Small intestine (tissue), 7 donors: ENCODE measurements at regions not wholly inside any gene's neighbourhood (a gene's known extent, or its start where the extent isn't known, plus 50 kb on each side); places are given as distances from the start of the nearest gene placed in this dataset.

Experiments
- DNase-seq, 2 donors: peaks; one replicate each; pipeline versions ENCODE4 v3.0.0 to v3.0.0-alpha.2; 2013
- FAIRE-seq: peaks from 2 replicates; lab custom pipeline; 2012; peaks lifted over from hg19 to GRCh38; lab: Jason Lieb, UNC
- H3K27ac ChIP-seq, 3 donors: one replicate each; pipeline ENCODE4 v1.5.1; 2013; ENCODE audit warnings: low read length in 2 of 3, mild to moderate bottlenecking in 2 of 3, control low read depth in 1 of 3, inconsistent platforms in 1 of 3, low read depth in 1 of 3, moderate library complexity in 1 of 3
- H3K27me3 ChIP-seq, 3 donors: one replicate each; pipeline ENCODE4 v1.6.1; 2013; ENCODE audit warnings: low read length in 3 of 3, inconsistent platforms in 1 of 3; ENCODE audit not compliant: control insufficient read depth in 3 of 3, insufficient read depth in 3 of 3
- H3K36me3 ChIP-seq, 3 donors: one replicate each; pipeline ENCODE4 v1.6.1; 2013; ENCODE audit warnings: low read length in 3 of 3, inconsistent platforms in 1 of 3, low read depth in 1 of 3, mild to moderate bottlenecking in 1 of 3, moderate library complexity in 1 of 3; ENCODE audit not compliant: control insufficient read depth in 3 of 3, insufficient read depth in 2 of 3
- H3K4me1 ChIP-seq, 3 donors: one replicate each; pipeline ENCODE4 v1.6.1; 2013; ENCODE audit warnings: low read length in 2 of 3, inconsistent platforms in 1 of 3, low read depth in 1 of 3, mild to moderate bottlenecking in 1 of 3, moderate library complexity in 1 of 3; ENCODE audit not compliant: control insufficient read depth in 3 of 3, insufficient read depth in 2 of 3
- H3K4me3 ChIP-seq, 3 donors: one replicate each; pipeline ENCODE4 v1.5.1; 2013; ENCODE audit warnings: low read length in 3 of 3, control low read depth in 1 of 3, inconsistent platforms in 1 of 3, low read depth in 1 of 3, mild to moderate bottlenecking in 1 of 3, moderate library complexity in 1 of 3
- H3K9me3 ChIP-seq, 2 donors: one replicate each; pipeline ENCODE4 v1.6.1; 2013; ENCODE audit warnings: low read depth in 1 of 2, low read length in 1 of 2; ENCODE audit not compliant: control insufficient read depth in 2 of 2, insufficient read depth in 1 of 2
- WGBS, 3 donors: extraction: QIAGEN DNeasy Blood & Tissue Kit; methylation state at CpG; one replicate each; pipeline ENCODE4 v1.1.7; 2013; 5-methylcytosine and 5-hydroxymethylcytosine counted together
- donor health status: healthy with polysubstance abuse.
- donor health status: control.
- donor health status: control.
- donor health status: Bipolar disorder and iron deficiency.
- donor health status: healthy.

- no peaks in the 10 kb centered on the region for H3K9me3 ChIP-seq
- no peaks in the 10 kb centered on the region for H3K4me1 ChIP-seq
- DNase-seq, result no peak
- 79 to 89% (median 83%) methylated on average over 11 to 13 of the region's 13 CpGs for WGBS, 3 donors
- no peak for FAIRE-seq
- H3K36me3 ChIP-seq, result no peaks in the 10 kb centered on the region
- no peak overlapping the region for H3K4me3 ChIP-seq
- peaks cover 0 to 2% (median 0%) of the 10 kb centered on the region in 3 donors for H3K27me3 ChIP-seq
- H3K27ac ChIP-seq, result no peak overlapping the region
These were observed 256.7 kb downstream of the PARN start for GRCh38 chr16:14373406-14373805.

- no peaks in the 10 kb centered on the region for H3K4me1 ChIP-seq
- no peak for DNase-seq
- WGBS, 3 donors, result 71 to 75% (median 71%) methylated on average over 10 of the region's 10 CpGs
- no peaks in the 10 kb centered on the region for H3K36me3 ChIP-seq
- H3K27me3 ChIP-seq, result peaks cover 0 to 2% (median 0%) of the 10 kb centered on the region in 3 donors
- FAIRE-seq, result no peak
- no peak overlapping the region for H3K4me3 ChIP-seq
- H3K27ac ChIP-seq, result no peak overlapping the region
- no peaks in the 10 kb centered on the region for H3K9me3 ChIP-seq
These were observed 257.6 kb downstream of the PARN start for GRCh38 chr16:14372471-14372870.

GRCh38 chr16:14371778-14372431 is 258.2 kb downstream of the PARN start:
- no peaks in the 10 kb centered on the region for H3K9me3 ChIP-seq
- H3K27ac ChIP-seq, result no peak overlapping the region
- H3K4me1 ChIP-seq, result no peaks in the 10 kb centered on the region
- DNase-seq (no peak), FAIRE-seq (no peak)
- 53 to 66% (median 58%) methylated on average over 7 of the region's 7 CpGs for WGBS, 3 donors
- H3K36me3 ChIP-seq, result no peaks in the 10 kb centered on the region
- H3K27me3 ChIP-seq, result peaks cover 0 to 2% (median 0%) of the 10 kb centered on the region in 3 donors
- H3K4me3 ChIP-seq, result no peak overlapping the region

GRCh38 chr16:14370736-14371234 is 259.3 kb downstream of the PARN start:
- 65 to 79% (median 68%) methylated on average over 7 of the region's 7 CpGs for WGBS, 3 donors
- no peaks in the 10 kb centered on the region for H3K9me3 ChIP-seq
- H3K4me3 ChIP-seq, result no peak overlapping the region
- H3K4me1 ChIP-seq, result no peaks in the 10 kb centered on the region
- FAIRE-seq (no peak), DNase-seq (no peak)
- peaks cover 0 to 2% (median 0%) of the 10 kb centered on the region in 3 donors for H3K27me3 ChIP-seq
- H3K27ac ChIP-seq, result no peak overlapping the region
- no peaks in the 10 kb centered on the region for H3K36me3 ChIP-seq

GRCh38 chr16:14369734-14370598 is 260.1 kb downstream of the PARN start:
- Histone ChIP-seq H3K36me3 (no peaks in the 10 kb centered on the region), H3K4me3 (no peak overlapping the region), H3K4me1 (no peaks in the 10 kb centered on the region), H3K27ac (no peak overlapping the region), H3K9me3 (no peaks in the 10 kb centered on the region), H3K27me3 (peaks cover 0 to 2% (median 0%) of the 10 kb centered on the region in 3 donors)
- no peak for DNase-seq
- FAIRE-seq, result no peak
- WGBS, 3 donors, result 73 to 74% (median 74%) methylated on average over 26 of the region's 26 CpGs

GRCh38 chr16:14368399-14368798 is 261.7 kb downstream of the PARN start:
- H3K4me3 ChIP-seq, result no peak overlapping the region
- FAIRE-seq (no peak), DNase-seq (no peak)
- WGBS, 3 donors, result 85 to 92% (median 89%) methylated on average over 3 of the region's 3 CpGs
- no peaks in the 10 kb centered on the region for H3K9me3 ChIP-seq
- H3K27me3 ChIP-seq, result peaks cover 0 to 2% (median 0%) of the 10 kb centered on the region in 3 donors
- no peaks in the 10 kb centered on the region for H3K4me1 ChIP-seq
- no peaks in the 10 kb centered on the region for H3K36me3 ChIP-seq
- H3K27ac ChIP-seq, result no peak overlapping the region

- H3K9me3 ChIP-seq, result no peaks in the 10 kb centered on the region
- H3K4me3 ChIP-seq, result no peak overlapping the region
- H3K36me3 ChIP-seq, result no peaks in the 10 kb centered on the region
- 74 to 83% (median 75%) methylated on average over 9 to 10 of the region's 10 CpGs for WGBS, 3 donors
- DNase-seq (no peak), FAIRE-seq (no peak)
- no peaks in the 10 kb centered on the region for H3K4me1 ChIP-seq
- H3K27ac ChIP-seq, result no peak overlapping the region
- peaks cover 0 to 2% (median 0%) of the 10 kb centered on the region in 3 donors for H3K27me3 ChIP-seq
These were observed 262.9 kb downstream of the PARN start for GRCh38 chr16:14366974-14367707.

GRCh38 chr16:14366447-14366846 is 263.6 kb downstream of the PARN start:
- no peak for FAIRE-seq
- WGBS, 3 donors, result 85 to 94% (median 93%) methylated on average over 7 of the region's 7 CpGs

More at GRCh38 chr16:14366447-14366846, 263.6 kb downstream of the PARN start:
- no peak for DNase-seq
- H3K4me3 ChIP-seq, result no peak overlapping the region
- H3K27me3 ChIP-seq, result peaks cover 0 to 2% (median 0%) of the 10 kb centered on the region in 3 donors
- no peak overlapping the region for H3K27ac ChIP-seq
- no peaks in the 10 kb centered on the region for H3K4me1 ChIP-seq
- H3K9me3 ChIP-seq, result no peaks in the 10 kb centered on the region
- H3K36me3 ChIP-seq, result no peaks in the 10 kb centered on the region
